Neutrophil (primary cell): ENCODE measurements at regions not wholly inside any gene's neighbourhood (a gene's known extent, or its start where the extent isn't known, plus 50 kb on each side); places are given as distances from the start of the nearest gene placed in this dataset.

Source experiments
- H3K27ac ChIP-seq: fragments of 200-600 bp; sonication (generic); 2 replicates; pipeline ENCODE4 v1.5.1; 2016; ENCODE audit warnings: mild to moderate bottlenecking, moderate library complexity
- H3K27me3 ChIP-seq: fragments of 200-600 bp; sonication (generic); 2 replicates; pipeline ENCODE4 v1.6.0; 2016; ENCODE audit warnings: mild to moderate bottlenecking
- H3K36me3 ChIP-seq: fragments of 200-600 bp; sonication (generic); 2 replicates; pipeline ENCODE4 v1.5.1; 2017
- H3K4me1 ChIP-seq, 2 experiments: fragments of 200-600 bp in 1 of 2; sonication (generic) in 1 of 2; 1 replicate in 1 of 2; 2 replicates in 1 of 2; pipeline versions ENCODE4 v1.5.1 to v1.6.1; 2013 to 2016; ENCODE audit warnings: low read depth in 1 of 2, low read length in 1 of 2, mild to moderate bottlenecking in 1 of 2, moderate library complexity in 1 of 2; ENCODE audit not compliant: control insufficient read depth in 1 of 2, insufficient read depth in 1 of 2
- H3K4me3 ChIP-seq, 2 experiments: fragments of 200-600 bp in 1 of 2; sonication (generic) in 1 of 2; 1 replicate in 1 of 2; 2 replicates in 1 of 2; pipeline ENCODE4 v1.5.1; 2013 to 2016; ENCODE audit warnings: low read depth in 1 of 2, low read length in 1 of 2, mild to moderate bottlenecking in 1 of 2, moderate library complexity in 1 of 2
- H3K9me3 ChIP-seq: fragments of 200-600 bp; sonication (generic); 2 replicates; pipeline ENCODE4 v1.5.1; 2016
- TF ChIP-seq, protein P1 (sequence below): fragments of 200-600 bp; sonication (generic); IDR thresholded peaks from 2 replicates; pipeline ENCODE4 v1.5.1; 2016; ENCODE audit warnings: antibody characterized with exemption

DNA sequence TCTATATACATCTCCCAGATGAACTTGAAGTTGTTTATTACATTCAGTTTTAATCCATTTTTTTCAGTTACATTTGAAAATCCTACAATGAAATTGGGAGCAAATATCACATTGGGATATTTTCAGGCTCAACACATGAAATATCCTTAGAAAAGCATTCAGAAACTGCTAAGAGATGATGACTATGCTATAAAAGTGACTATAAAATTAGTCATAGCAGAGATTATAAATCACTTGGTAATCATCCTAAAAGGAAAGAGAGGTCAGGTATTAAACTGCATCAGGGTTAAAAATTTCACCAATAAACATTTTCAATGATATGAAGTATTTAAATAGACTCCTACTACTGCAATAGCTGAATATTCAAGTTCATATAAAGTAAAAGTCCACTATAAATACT is 987.7 kb downstream of the GRIK2 start:
- TF ChIP-seq, protein P1, sequence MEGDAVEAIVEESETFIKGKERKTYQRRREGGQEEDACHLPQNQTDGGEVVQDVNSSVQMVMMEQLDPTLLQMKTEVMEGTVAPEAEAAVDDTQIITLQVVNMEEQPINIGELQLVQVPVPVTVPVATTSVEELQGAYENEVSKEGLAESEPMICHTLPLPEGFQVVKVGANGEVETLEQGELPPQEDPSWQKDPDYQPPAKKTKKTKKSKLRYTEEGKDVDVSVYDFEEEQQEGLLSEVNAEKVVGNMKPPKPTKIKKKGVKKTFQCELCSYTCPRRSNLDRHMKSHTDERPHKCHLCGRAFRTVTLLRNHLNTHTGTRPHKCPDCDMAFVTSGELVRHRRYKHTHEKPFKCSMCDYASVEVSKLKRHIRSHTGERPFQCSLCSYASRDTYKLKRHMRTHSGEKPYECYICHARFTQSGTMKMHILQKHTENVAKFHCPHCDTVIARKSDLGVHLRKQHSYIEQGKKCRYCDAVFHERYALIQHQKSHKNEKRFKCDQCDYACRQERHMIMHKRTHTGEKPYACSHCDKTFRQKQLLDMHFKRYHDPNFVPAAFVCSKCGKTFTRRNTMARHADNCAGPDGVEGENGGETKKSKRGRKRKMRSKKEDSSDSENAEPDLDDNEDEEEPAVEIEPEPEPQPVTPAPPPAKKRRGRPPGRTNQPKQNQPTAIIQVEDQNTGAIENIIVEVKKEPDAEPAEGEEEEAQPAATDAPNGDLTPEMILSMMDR, result no peak

DNA sequence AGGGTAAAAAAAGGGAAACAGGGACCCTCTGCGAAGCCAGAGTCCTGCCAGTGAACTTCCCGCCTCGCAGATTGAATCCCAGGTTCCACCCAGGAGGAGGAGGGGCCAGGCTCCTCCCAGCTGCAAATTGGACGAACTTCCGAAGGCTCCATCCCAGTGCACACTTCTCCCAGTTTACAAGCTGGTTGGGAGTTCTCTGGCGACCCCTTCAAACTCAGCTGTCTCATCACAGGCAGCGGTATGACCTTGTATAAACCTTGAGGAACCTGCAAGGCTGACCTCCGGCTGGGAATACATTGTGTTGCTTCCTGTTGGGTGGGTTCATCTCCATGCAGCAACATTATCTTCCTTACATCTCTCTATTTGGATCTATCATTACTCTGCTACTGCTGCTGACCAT is 962.7 kb downstream of the GRIK2 start:
- no peak overlapping the region for H3K27ac ChIP-seq
- no peaks in the 10 kb centered on the region for H3K36me3 ChIP-seq
- no peaks in the 10 kb centered on the region for H3K4me1 ChIP-seq
- H3K4me3 ChIP-seq, result no peak overlapping the region
- no peaks in the 10 kb centered on the region for H3K9me3 ChIP-seq
- TF ChIP-seq, protein P1, result no peak
- H3K27me3 ChIP-seq, result no peaks in the 10 kb centered on the region

More for the DNA sequence above, 987.7 kb downstream of the GRIK2 start:
- no peak overlapping the region for H3K4me3 ChIP-seq
- H3K27me3 ChIP-seq, result no peaks in the 10 kb centered on the region
- H3K9me3 ChIP-seq, result no peaks in the 10 kb centered on the region
- no peaks in the 10 kb centered on the region for H3K4me1 ChIP-seq
- no peak overlapping the region for H3K27ac ChIP-seq
- no peaks in the 10 kb centered on the region for H3K36me3 ChIP-seq

DNA sequence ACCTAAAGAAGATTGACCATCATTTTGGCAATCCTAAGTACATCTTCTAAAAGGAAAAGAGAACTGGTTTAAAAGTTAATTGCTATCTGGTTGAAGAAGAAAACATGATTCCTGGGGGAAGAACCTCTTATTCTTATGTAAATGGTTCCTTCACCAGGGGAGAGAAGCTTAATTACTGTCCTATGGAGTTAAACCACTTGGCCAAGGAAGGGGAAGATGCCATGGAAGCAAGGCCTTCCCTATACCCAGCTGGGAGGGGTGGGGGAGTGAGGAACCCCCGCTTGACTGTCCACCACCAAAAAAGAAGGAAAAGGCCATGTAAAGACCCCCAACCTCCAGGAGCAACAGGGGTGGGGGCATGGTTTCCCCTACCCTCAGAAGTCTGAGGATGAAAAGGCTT is 962.1 kb downstream of the GRIK2 start:
- Histone ChIP-seq H3K27ac (no peak overlapping the region), H3K4me3 (no peak overlapping the region), H3K27me3 (no peaks in the 10 kb centered on the region), H3K4me1 (no peaks in the 10 kb centered on the region), H3K9me3 (no peaks in the 10 kb centered on the region), H3K36me3 (no peaks in the 10 kb centered on the region)
- TF ChIP-seq, protein P1, result no peak

DNA sequence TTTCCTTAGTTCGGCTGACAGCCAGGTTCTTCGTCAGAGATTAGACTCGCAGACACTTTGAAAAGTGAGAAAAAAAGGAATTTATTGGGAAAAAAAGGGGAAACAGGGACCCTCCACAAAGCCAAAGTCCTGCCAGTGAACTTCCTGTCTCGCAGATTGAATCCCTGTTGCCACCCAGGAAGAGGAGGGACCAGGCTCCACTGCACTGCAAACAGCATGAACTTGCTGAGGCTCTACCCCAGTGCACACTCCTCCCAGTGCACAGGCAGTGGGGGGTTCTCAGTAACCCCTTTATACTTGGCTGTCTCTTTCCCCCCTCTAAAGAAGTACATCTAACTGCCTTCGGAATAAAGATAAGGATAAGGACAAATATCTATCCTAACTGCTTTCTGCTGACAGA is 959.0 kb downstream of the GRIK2 start:
- no peaks in the 10 kb centered on the region for H3K36me3 ChIP-seq
- H3K4me3 ChIP-seq, result no peak overlapping the region
- TF ChIP-seq, protein P1, result no peak

DNA sequence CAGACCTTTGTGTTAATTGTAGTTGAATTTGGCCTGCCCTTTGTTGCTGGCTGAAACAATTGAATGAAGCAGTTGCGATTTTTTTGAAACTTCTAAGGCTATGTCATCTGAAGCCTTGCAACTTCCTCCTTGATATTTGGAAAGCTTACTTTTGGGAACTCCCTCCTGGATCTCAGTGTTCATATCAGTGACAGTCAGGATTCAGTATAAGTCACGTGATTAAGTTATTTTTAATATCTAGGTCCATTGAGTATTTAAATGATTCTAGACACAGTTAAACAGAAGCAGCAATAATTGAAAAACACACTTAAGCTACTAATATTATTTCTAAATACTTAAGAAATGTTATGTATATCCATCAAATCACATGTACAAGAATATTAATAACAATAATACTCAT is 951.3 kb downstream of the GRIK2 start:
- Histone ChIP-seq H3K4me1 (no peaks in the 10 kb centered on the region), H3K27me3 (no peaks in the 10 kb centered on the region), H3K9me3 (no peaks in the 10 kb centered on the region), H3K36me3 (no peaks in the 10 kb centered on the region), H3K27ac (no peak overlapping the region), H3K4me3 (no peak overlapping the region)
- TF ChIP-seq, protein P1, result no peak

More for the DNA sequence above, 959.0 kb downstream of the GRIK2 start:
- no peaks in the 10 kb centered on the region for H3K4me1 ChIP-seq
- no peak overlapping the region for H3K27ac ChIP-seq
- H3K27me3 ChIP-seq, result no peaks in the 10 kb centered on the region
- H3K9me3 ChIP-seq, result no peaks in the 10 kb centered on the region

DNA sequence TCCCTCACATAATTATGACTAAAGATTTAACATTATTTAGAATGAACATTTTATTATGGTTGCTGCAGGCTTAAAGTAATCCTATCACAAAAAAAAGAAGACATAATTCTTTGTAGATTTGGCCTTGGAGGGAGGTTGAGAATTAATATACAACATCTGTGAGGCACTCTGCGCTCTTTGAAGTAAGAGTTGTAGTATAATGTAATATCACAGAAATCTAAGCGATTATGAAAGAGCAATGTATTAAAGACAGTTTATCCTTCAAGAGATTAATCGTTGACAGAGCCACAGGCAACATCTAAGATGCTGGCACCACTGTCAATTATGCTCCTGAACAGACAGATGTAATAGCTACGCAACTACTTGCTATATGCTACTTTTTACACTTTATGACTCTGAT is 946.8 kb downstream of the GRIK2 start:
- H3K9me3 ChIP-seq, result no peaks in the 10 kb centered on the region
- H3K36me3 ChIP-seq, result no peaks in the 10 kb centered on the region
- no peaks in the 10 kb centered on the region for H3K4me1 ChIP-seq
- H3K27me3 ChIP-seq, result no peaks in the 10 kb centered on the region
- no peak overlapping the region for H3K27ac ChIP-seq
- no peak overlapping the region for H3K4me3 ChIP-seq
- TF ChIP-seq, protein P1, result no peak
